HEK293T (cell line): ENCODE measurements at regions not wholly inside any gene's neighbourhood (a gene's known extent, or its start where the extent isn't known, plus 50 kb on each side); places are given as distances from the start of the nearest gene placed in this dataset.

Source experiments
- CTCF ChIA-PET: fragments of 350-600 bp; formaldehyde crosslinking; extraction: SDS; loops from one replicate; lab custom pipeline; 2021; ENCODE audit warnings: antibody characterized with exemption, inconsistent platforms; lab: Yijun Ruan, JAX
- POLR2A ChIA-PET: fragments of 350-600 bp; formaldehyde crosslinking; extraction: SDS; loops from one replicate; lab custom pipeline; 2020; ENCODE audit warnings: antibody characterized with exemption, inconsistent platforms; lab: Yijun Ruan, JAX
- DNase-seq: peaks from one replicate; pipeline ENCODE4 v3.0.0; 2012; ENCODE audit warnings: mixed read lengths; ENCODE audit errors: extremely low spot score
- ARNT ChIP-seq: fragments of 450-650 bp; IDR thresholded peaks from 2 replicates; pipeline ENCODE4 v1.6.1; 2017; ENCODE audit warnings: mild to moderate bottlenecking
- BHLHE40 ChIP-seq: fragments of 450-650 bp; IDR thresholded peaks from 2 replicates; pipeline ENCODE4 v1.6.1; 2016; ENCODE audit warnings: mild to moderate bottlenecking, moderate library complexity, borderline replicate concordance
- CTBP1 ChIP-seq: fragments of 450-650 bp; IDR thresholded peaks from 2 replicates; pipeline ENCODE4 v1.6.1; 2016; ENCODE audit warnings: borderline replicate concordance
- ELF4 ChIP-seq: fragments of 450-650 bp; IDR thresholded peaks from 2 replicates; pipeline ENCODE4 v1.6.1; 2017; ENCODE audit warnings: antibody characterized with exemption
- FOXA1 ChIP-seq: fragments of 450-650 bp; IDR thresholded peaks from 2 replicates; pipeline ENCODE4 v1.6.1; 2016; ENCODE audit warnings: mild to moderate bottlenecking
- FOXK2 ChIP-seq: fragments of 450-650 bp; IDR thresholded peaks from 2 replicates; pipeline ENCODE4 v1.6.1; 2016; ENCODE audit warnings: mild to moderate bottlenecking
- FOXM1 ChIP-seq: fragments of 450-650 bp; IDR thresholded peaks from 2 replicates; pipeline ENCODE4 v1.6.1; 2017; ENCODE audit warnings: mild to moderate bottlenecking, borderline replicate concordance
- HDGF ChIP-seq: fragments of 450-650 bp; IDR thresholded peaks from 2 replicates; pipeline ENCODE4 v1.6.1; 2017; ENCODE audit warnings: antibody characterized with exemption, borderline replicate concordance
- L3MBTL2 ChIP-seq: fragments of 450-650 bp; conservative IDR thresholded peaks from 2 replicates; pipeline ENCODE4 v1.6.1; 2016; ENCODE audit warnings: mild to moderate bottlenecking
- LEF1 ChIP-seq: fragments of 450-650 bp; IDR thresholded peaks from 2 replicates; pipeline ENCODE4 v1.6.1; 2017; ENCODE audit warnings: mild to moderate bottlenecking, borderline replicate concordance
- NFRKB ChIP-seq: fragments of 450-650 bp; IDR thresholded peaks from 2 replicates; pipeline ENCODE4 v1.6.1; 2016; ENCODE audit warnings: mild to moderate bottlenecking, moderate library complexity
- SP1 ChIP-seq: fragments of 450-650 bp; IDR thresholded peaks from 2 replicates; pipeline ENCODE4 v1.6.1; 2017
- SUZ12 ChIP-seq: fragments of 450-650 bp; IDR thresholded peaks from 2 replicates; pipeline ENCODE4 v1.6.1; 2016; ENCODE audit warnings: mild to moderate bottlenecking
- TARDBP ChIP-seq: fragments of 450-650 bp; IDR thresholded peaks from 2 replicates; pipeline ENCODE4 v1.6.1; 2016
- ZNF384 ChIP-seq: fragments of 450-650 bp; IDR thresholded peaks from 2 replicates; pipeline ENCODE4 v1.6.1; 2016
- TF ChIP-seq, protein P1 (sequence below): fragments of 450-650 bp; IDR thresholded peaks from 2 replicates; pipeline ENCODE4 v1.6.1; 2016

DNA sequence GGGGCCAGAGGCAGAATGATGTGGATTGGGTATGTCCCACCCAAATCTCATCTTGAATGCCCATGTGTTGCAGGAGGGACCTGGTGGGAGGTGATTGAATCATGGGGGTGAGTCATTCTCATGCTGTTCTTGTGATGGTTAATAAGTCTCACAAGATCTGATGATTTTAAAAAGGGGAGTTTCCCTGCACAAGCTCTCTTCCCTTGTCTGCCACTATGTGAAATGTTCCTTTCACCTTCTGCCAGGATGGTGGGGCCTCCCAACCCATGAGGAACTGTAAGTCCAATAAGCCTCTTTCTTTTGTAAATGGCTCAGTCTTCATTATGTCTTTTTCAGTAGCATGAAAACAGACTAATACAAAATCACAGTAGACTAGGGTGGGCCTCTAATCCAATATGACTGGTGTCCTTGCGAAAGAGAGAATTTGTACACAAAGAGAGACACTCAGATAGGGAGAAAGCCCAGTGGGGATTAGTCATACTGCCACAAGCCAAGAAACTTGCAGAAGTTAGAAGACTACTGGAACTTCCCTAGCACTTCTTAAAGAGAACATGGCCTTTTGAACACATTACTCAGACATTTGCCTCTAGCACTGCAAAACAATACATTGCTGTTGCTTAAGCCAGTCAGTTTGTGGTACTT, 68.4 kb downstream of the ANXA1 start:
- POLR2A ChIA-PET = no interaction called here
- CTCF ChIA-PET = no interaction called here
- no peak for TF ChIP-seq BHLHE40
- TF ChIP-seq, protein P1, sequence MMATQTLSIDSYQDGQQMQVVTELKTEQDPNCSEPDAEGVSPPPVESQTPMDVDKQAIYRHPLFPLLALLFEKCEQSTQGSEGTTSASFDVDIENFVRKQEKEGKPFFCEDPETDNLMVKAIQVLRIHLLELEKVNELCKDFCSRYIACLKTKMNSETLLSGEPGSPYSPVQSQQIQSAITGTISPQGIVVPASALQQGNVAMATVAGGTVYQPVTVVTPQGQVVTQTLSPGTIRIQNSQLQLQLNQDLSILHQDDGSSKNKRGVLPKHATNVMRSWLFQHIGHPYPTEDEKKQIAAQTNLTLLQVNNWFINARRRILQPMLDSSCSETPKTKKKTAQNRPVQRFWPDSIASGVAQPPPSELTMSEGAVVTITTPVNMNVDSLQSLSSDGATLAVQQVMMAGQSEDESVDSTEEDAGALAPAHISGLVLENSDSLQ = no peak
- no peak for TF ChIP-seq HDGF
- no peak for TF ChIP-seq NFRKB
- no peak for TF ChIP-seq FOXA1
- TF ChIP-seq CTBP1 = no peak
- DNase-seq = no peak

DNA sequence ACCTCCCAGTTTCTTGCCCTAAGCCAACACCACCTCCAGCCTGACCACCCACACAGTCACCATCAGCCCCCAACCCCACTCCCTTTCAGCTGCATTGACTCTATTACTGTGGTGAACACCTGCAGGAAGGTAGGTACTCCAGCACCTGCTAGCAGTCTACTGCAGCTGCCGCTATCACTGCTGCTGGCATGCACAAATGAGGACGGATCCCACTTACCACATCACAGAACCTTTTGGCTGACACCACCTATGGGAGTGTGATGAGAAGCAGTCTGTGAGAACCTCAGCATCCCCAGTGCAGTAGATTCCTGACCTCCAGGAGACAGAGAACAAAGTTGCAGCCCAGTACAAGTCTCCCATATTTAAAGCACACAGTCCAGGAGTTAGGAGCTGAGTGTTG, 71.9 kb downstream of the ANXA1 start:
- TF ChIP-seq BHLHE40 (no peak), SUZ12 (no peak), ARNT (no peak), FOXM1 (no peak), FOXA1 (no peak), ELF4 (no peak), TARDBP (no peak), ZNF384 (no peak), NFRKB (no peak), HDGF (no peak)
- POLR2A ChIA-PET = no interaction called here
- DNase-seq = no peak
- CTCF ChIA-PET = no interaction called here

DNA sequence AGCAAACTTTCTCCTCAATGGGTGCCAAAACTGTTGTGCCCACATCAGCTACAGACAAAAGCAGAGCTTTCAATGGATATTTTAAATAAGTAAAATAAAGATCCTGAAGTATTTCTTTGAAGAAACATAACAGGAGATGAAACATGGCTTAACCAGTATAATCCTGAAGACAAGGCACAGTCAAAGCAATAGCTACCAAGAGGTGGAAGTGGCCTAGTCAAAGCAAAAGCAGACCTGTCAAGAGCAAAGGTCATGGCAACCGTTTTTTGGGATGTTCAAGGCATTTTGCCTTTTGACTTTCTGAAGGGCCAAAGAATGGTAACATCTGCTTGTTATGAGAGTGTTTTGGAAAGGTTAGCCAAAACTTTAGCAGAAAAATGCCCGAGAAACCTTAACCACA, 77.9 kb downstream of the ANXA1 start:
- CTCF ChIA-PET = no interaction called here
- POLR2A ChIA-PET = no interaction called here

DNA sequence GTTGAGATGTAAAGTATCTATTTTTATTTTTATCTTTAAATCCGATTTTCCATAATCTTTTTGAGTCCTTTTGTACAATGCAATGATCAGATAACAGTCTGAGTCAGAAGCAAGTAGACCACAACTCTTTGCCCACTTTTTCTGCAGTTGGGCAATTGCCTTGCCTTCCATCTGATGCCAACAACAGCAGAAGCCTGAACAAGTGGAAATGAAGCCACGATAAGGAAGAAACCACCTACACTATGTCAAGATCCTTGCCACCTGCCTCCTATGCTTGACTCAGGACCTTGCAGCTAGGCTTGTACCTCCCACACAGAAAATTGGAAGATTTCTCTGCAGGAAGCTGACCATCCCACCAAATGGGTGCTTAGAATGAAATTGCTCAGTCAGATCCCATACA, 78.6 kb downstream of the ANXA1 start:
- CTCF ChIA-PET = no interaction called here
- DNase-seq = no peak
- POLR2A ChIA-PET = no interaction called here
- TF ChIP-seq FOXA1 (no peak), HDGF (no peak), FOXM1 (no peak), TARDBP (no peak), ZNF384 (no peak), CTBP1 (no peak), ARNT (no peak), NFRKB (no peak), FOXK2 (no peak), BHLHE40 (no peak), SP1 (no peak), LEF1 (no peak), ELF4 (no peak), SUZ12 (no peak)

More for the DNA sequence above, 77.9 kb downstream of the ANXA1 start:
- DNase-seq = no peak
- no peak for TF ChIP-seq NFRKB
- TF ChIP-seq SUZ12 = no peak
- TF ChIP-seq HDGF = no peak
- no peak for TF ChIP-seq FOXM1
- TF ChIP-seq FOXK2 = no peak
- TF ChIP-seq CTBP1 = no peak
- no peak for TF ChIP-seq FOXA1
- TF ChIP-seq ELF4 = no peak
- TF ChIP-seq L3MBTL2 = no peak
- TF ChIP-seq SP1 = no peak
- TF ChIP-seq TARDBP = no peak
- TF ChIP-seq ARNT = no peak
- TF ChIP-seq, protein P1 = no peak
- no peak for TF ChIP-seq ZNF384
- TF ChIP-seq BHLHE40 = no peak
- TF ChIP-seq LEF1 = no peak

DNA sequence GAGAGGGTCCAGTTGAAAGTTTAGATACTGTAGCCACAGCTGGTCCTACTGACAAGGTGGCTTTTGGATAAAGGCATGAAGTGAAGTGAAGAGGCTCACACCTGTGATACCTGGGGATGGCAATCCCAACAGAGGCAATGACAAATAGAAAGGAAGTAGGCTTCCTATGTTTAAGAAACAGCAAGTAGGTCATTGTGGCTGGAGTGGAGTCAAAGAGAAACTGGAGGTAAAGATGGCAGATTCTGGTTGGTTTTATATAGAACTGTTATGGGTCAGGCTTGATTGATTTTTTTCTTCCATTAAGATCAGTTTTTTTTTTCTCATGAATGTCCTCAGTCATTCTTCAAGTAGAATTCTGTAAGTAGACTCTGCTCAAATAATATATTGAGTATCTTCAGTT, 79.5 kb downstream of the ANXA1 start:
- ChIA-PET POLR2A (no interaction called here), CTCF (no interaction called here)
- no peak for TF ChIP-seq HDGF
- TF ChIP-seq FOXA1 = no peak
- no peak for DNase-seq

GRCh38 chr9:73233359-73234007, 81.8 kb downstream of the ANXA1 start:
- CTCF ChIA-PET = no interaction called here
- POLR2A ChIA-PET = no interaction called here
- TF ChIP-seq TARDBP (no peak), ELF4 (no peak), CTBP1 (no peak), FOXA1 (no peak), L3MBTL2 (no peak), FOXM1 (no peak), SUZ12 (no peak)
- no peak for DNase-seq

- no peak for DNase-seq
- no peak for TF ChIP-seq FOXM1
- TF ChIP-seq ZNF384 = no peak
- no peak for TF ChIP-seq SUZ12
- TF ChIP-seq NFRKB = no peak
- no peak for TF ChIP-seq ARNT
- TF ChIP-seq FOXA1 = no peak
- TF ChIP-seq BHLHE40 = no peak
- no peak for TF ChIP-seq SP1
- TF ChIP-seq L3MBTL2 = no peak
- ChIA-PET CTCF (no interaction called here), POLR2A (no interaction called here)
Observed at GRCh38 chr9:73234008-73234360, 82.3 kb downstream of the ANXA1 start.
